ENCODE measurements at regions not wholly inside any gene's neighbourhood (a gene's known extent, or its start where the extent isn't known, plus 50 kb on each side); places are given as distances from the start of the nearest gene placed in this dataset.

DNA sequence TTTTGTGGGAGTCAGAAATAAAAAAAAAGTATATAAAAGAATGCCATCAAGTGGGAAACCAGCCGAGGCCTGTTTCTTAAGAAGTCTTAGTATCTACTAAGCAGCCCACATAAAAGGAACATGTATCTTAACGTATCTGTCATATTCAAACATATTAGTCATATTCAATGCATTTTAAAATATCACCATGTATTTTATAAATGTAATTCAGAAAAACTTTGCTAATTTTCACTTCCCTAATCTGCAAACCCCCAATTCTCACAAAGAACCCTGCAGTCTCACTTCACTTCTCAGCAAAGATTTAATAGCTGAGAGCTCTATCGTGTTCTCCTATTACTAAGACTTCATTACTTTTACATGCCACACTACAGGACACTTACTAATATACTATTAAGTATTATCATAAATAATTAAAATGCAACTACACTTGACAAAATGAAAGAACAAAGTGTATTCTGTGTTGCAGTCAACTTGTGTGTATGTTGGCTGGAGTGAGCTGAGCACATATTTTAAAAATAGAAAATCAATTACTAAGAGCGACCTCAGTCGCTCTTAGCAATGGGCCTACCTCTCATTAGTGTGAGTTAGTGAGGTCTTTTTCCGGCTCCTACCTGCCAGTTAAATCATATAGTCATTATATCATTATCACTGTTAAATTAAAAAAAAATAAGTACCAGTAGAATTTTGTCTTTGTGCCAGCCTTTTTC, 484.3 kb downstream of the LMO4 start:
- no peak for TF ChIP-seq CTCF (IDR thresholded peaks at IDR 0.05)
- no peak for TF ChIP-seq POLR2AphosphoS5 (IDR thresholded peaks at IDR 0.05)
- no peak for TF ChIP-seq POLR2A (IDR thresholded peaks at IDR 0.05)
